Central memory CD4-positive, alpha-beta T cell (primary cell): ENCODE measurements at regions not wholly inside any gene's neighbourhood (a gene's known extent, or its start where the extent isn't known, plus 50 kb on each side); places are given as distances from the start of the nearest gene placed in this dataset.
"Not testable (repeated sequence)": the region's sequence is repeated elsewhere in the genome, so short reads cannot be mapped to it uniquely, and the experiment has no call there.

Experiments used
- DNase-seq: peaks from one replicate; pipeline ENCODE4 v3.0.0; 2022

DNA sequence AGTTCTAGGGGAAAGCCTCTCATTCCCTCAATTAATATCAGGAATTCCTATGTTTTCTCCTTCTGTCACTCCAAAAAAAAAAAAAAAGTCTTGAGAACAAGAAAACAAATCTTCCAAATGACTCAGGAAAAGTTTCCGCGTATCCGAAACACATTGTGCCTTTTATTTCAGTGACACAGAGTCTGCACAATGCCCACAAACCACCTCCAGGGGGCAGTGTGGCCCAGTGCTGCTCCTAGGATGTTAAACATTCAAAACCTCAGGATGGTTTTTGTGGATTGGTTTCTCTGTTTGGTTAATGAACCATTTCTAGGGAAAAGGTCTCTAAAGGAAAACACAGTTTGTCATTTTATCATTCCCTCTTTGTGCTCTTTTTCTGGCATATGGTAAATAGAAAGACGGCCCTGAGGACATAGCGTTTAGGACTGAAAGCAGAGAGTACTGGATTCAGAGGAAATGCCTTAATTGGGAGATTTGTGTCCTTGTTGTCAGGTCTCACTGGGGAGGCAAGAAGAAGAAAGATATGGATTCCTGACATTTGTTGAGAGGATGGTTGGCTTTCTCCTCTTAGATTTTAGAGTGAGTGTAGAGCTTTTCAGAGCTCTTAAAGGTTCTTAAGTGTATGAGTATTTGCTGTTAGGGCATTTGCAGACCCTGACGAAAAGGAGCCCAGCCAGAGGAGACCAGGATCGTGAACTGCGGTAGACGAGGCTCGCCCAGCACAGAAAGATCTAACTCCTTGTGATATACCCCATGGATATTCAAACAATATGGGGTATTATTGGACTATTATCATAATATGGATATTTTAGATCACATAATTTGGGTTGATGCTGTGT, 65.7 kb upstream of the MAP9 start:
- peak; percentile 7 for DNase-seq

DNA sequence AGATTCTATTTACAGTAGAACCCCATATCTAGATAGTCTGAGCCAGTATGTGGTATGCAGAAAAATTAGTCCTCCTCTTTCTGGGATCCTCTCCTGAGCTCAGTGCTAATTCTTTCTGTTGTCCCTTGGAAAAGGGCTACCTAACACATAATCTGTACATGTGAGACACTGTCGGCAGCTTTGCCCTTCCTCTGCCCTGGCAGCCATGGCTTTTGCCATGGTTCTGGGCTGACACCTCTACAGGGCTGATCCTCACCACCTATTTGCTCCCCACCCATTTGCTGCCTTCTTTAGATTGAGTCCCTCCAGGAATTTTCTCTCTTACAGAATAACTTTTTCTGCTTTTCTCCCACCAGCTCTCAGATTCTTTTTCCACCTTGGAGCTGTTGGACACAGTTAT, 64.7 kb upstream of the MAP9 start:
- DNase-seq, result no peak

DNA sequence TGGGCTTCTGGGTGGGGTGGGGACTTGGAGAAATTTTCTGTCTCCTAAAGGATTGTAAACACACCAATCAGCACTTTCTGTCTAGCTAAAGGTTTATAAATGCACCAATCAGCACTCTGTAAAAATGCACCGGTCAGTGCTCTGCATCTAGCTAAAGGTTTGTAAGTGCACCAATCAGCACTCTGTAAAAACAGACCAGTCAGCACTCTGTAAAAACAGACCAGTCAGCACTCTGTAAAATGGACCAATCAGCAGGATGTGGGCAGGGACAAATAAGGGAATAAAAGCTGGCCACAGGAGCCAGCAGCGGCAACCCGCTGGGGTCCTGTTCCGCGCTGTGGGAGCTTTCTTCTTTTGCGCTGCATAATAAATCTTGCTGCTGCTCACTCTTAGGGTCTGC, 63.0 kb upstream of the MAP9 start:
- not testable (repeated sequence) for DNase-seq

DNA sequence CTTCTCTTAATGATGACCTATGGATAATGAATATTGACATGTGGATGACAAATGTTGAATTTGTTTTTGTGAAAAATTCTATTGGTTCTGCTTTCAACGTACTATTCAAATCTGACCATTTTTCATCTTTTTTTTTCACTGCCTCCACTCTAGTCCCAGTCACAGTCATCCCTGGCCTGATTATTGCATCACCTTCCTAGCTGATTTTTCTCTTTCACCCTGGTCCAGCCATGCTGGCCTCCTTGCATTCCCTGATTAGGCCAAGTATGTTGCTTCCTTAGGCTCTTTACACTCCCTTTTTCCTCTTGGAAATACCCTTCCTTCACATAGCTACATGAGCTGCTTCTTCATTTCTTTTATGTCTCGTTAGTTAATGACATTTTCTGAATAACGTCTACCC, 58.1 kb upstream of the MAP9 start:
- no peak for DNase-seq

GRCh38 chr4:155434366-155434765, 57.6 kb upstream of the MAP9 start:
- no peak for DNase-seq

DNA sequence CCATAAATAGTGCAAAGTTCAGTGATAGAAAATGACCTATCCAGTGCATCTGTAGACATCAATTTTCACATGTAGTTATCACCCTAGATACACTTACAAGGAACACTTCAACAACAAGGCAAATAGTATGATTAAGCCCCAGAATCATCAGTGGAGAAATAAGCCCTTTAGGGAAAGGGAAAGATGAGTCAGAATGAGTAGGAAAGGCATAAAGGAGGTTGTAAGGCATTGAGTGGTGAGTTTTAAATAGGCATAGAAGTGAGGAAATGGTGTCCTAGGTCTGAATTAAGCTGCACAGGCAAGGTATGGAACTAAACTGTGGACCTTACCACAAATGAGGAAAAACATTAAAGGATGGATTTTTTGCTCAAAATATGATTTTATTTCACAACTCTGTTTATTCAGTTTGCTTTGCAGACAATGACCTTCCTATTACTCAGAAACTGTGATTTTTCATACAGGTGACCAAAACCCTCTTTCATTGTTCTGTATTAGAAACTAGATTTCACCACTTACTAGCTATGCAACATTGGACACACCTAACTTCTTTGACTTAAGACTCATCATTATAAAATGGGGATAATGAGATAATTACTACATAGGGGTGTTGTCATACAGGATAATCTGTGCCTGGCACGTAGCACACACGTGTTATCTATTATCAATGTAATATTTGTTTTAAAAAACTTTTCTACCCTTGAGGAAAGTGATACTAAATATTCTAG, 57.0 kb upstream of the MAP9 start:
- DNase-seq, result no peak

DNA sequence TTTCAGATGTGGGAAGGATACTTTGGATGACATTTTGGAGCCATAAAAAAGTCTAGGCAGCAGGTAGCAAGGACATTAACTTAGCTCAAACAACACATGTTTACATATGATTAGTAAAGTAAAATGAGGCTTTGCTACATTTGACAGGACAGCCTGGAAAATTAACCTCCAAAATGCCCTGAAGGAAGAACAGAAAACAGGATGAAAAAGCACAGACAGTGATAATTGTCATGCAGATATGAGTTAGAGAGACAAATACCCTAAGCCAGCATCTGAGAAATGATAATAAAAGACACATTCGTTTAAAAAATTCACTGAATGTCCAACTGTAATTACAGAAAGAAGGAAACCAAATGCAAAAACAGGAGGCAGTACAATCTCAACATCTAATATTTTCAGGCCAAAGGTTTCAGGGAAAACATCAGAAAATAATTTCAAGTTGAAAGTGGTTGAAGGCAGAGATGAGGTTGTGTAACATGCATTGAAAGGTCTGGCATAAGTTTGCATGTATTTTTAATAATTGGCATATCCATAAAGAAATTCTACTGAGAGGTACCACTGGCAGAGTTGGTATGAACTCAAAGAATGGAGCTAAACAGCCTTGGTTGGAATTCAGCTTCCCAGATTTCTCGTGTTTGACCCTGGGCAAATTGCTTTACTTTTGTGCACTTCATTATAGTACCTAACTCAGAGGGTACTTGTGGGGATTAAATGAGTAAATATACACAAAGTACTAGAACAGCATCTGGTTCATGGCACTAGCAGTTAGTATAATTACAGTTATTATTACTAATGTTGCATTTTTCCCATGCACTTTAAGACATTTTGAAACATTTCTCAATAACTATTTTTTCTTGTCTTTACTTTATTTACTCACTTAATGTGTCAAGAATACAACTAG, 54.4 kb upstream of the MAP9 start:
- no peak for DNase-seq

DNA sequence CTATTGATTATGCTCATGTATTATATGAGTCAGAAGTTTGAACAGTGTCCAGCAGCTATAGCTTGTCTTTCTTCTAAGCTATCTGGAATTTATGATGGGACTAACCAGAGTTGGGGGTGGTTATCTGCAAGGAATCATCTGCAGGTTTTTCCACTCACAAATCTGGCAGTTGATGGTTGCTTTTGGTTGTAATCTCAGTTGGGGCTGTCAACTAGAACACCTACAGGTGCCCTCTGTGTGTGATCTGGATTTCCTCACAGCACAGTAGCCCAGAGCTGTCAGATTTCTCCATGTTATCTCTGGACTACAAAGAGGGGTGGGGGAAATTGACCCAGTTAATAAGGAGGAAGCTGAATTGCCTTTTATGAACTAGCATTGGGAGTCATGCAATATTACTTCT, 51.4 kb upstream of the MAP9 start:
- DNase-seq, result no peak

DNA sequence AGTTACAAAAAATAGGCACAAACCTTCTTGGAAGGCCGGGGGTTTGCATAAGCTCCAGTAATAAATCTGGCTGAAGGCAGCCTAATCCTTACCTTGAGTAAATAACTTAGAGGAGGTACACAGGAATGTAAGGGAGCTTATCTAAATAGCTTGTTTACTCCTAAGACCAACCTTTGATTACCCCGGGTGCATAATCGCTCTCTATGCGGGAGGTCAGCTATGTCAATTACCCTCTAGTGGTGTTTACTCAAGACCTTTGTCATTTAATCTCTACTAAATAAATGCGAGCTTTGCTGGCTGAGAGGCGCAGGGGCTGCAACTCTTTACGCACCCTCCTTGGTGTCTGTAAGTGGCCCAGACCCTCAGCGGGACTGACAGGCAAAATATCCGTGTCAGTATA, 50.2 kb upstream of the MAP9 start:
- DNase-seq, result no peak
